GM19372 (cell line): ENCODE measurements at regions not wholly inside any gene's neighbourhood (a gene's known extent, or its start where the extent isn't known, plus 50 kb on each side); places are given as distances from the start of the nearest gene placed in this dataset.
"Not testable (repeated sequence)": the region's sequence is repeated elsewhere in the genome, so short reads cannot be mapped to it uniquely, and the experiment has no call there.

ENCODE experiments used
- ATAC-seq: cut with Tn5 transposase; IDR thresholded peaks from one replicate; pipeline ENCODE4 v1.9.1; 2021; ENCODE audit warnings: mild to moderate bottlenecking, low read depth, moderate library complexity; ENCODE audit not compliant: unreplicated experiment

DNA sequence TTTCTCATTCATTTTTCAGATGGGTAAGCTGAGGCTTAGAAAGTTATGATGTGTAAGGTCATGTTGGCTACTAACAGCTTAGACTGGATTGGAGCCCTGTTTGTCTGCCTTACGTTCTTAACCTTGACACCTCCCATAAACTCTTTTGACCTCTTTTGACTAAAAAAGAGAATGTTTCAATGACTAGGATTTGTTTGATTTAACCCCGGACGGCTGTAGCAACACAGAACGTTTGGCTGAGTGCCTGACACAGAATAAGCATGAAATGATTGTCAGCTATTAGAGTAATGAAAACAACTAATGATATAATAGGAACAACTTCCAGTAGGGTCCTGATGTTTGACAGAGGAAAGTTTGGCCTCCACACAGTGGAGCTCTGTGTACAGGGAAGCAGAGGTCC lies 83.3 kb upstream of the PDZD8 start:
- no peak for ATAC-seq

DNA sequence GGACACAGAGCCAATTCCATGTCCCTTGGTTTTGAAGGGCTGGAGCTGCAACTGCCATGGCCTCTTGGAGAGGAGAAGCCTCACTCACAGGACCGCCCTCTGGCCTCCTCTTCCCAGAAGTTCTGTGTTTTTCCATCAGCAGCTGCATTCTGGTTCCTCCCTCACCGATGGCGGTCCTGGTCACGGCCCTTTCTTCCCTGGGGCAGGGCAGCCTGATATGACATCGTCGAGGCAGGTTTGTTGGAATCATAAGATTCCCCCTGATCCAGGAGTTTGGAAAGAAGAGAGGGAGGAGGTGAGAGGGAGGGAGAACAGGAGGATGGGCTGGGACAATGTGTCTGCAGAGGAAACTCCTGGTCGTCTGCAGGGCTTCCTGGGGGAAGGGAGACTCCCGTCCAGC lies 82.7 kb upstream of the PDZD8 start:
- ATAC-seq, result no peak

DNA sequence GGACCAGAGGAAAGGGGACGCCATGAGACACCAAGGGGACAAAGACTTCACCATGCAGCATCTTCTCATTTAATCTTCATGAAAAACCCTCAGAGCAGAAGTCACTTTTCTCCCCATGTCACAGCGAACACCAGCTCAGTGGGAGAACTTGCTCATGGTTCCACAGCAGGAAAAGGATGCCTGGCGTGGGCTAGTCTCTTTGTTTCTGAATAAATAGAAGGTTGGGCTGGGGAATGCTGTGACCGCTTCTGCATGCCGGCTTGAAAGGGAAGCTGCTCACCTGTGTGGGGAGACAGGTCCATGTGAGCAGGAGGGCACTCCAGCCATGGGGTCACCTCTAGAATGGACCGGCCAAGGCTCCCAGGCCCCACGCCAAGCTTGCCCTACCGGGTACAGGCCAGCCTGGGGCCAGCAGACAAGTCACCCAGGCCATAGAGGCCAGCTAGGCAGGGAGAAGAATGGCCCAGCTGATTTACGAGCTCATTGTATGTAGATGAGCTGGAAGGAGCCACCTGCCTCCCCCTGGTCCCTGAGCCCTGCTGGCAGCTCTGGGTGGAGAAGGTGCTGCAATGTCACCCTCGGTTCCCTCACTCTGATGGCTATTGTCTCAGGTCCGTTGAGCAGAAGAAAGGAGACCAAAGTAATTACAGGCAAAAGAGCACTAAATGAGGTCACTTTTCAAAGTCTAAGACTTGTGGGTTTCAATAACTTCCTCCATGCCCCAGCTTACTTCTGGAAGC lies 82.0 kb upstream of the PDZD8 start:
- no peak for ATAC-seq

DNA sequence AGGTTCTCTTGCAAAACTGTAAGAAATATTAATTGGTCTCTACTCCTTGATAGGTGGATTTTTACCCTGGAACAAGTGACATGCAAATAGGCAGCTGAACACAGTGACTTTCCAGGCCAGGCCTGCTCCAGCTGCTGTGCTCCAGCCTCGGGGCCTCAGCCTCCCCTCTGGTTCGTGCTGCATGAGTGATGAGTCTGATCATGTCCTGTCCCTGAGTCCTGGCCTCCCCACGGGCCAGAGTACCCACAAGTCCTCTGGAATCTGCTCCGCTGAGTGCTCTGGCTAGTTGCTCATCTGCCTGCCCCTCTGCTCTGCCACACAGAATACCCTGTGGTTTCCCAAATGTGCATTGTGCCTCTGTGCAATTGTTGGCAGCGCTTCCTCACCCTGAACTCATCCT lies 80.1 kb upstream of the PDZD8 start:
- ATAC-seq, result no peak

DNA sequence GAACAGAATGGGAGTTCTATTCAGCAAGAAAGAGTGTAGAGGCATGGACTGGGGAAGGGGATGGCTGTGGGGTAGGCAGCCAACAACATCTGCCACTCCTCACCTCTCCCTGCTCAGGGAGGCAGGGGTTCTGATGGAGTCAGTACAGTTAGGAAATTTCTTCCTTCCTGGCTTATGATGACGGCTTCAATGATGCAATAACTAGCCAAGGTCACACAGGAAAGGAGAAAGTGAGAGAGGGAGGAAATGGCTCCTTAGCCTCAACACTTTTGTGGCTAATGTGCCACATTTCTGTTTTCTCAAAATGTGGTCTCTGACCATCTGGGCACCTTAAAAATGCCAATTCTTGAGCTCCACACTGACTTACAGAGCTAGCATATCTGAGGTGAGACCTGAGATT lies 79.3 kb upstream of the PDZD8 start:
- ATAC-seq, result no peak

DNA sequence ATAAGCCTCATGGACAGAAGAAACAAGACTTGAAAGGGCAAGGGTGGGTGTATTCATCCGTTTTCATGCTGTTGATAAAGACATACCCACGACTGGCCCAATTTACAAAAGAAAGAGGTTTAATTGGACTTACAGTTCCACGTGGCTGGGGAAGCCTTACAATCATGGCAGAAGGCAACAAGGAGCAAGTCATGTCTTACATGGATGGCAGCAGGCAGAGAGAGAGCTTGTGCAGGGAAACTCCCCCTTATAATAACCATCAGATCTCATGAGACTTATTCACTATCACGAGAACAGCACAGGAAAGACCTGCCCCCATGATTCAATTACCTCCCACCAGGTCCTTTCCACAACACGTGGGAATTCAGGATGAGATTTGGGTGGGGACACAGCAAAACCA lies 78.2 kb upstream of the PDZD8 start:
- not testable (repeated sequence) for ATAC-seq

DNA sequence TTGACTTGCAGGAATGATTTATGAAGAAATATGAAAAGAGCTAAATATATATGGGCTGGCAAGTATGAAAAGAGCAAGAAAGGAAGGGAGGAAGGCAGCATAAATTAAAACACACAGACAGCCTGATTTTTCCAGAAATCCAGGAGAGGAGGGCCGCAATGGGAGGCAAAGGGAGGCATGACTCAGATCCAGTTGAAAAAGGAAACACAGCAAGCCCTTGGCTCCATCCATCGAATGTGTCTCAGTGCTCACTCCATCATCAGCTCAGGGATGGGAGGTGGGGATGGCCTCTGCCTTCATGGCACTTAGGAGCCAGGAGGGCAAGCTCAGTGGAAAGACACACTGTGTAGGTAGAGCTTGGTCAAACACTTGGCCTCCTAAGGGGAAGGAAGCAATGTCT lies 75.7 kb upstream of the PDZD8 start:
- no peak for ATAC-seq

DNA sequence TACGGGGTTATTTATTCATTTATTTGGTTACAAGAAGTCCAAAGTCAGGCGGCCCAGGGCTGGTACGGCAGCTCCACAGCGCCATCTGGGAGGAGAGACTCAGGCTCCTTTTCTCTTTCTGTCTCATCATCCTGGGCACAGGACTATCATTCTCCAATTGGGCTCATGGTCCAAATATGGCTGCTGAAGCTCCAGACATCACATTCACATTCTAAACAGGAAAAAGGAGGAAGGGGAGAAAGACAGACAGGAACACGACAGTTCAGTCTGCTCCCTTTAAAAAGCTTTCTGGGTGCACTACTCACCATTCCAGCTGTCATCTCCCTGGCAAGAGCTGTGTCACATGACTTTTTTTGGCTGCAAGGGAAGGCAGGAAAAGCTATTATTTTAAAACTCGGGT lies 74.4 kb upstream of the PDZD8 start:
- ATAC-seq, result no peak

DNA sequence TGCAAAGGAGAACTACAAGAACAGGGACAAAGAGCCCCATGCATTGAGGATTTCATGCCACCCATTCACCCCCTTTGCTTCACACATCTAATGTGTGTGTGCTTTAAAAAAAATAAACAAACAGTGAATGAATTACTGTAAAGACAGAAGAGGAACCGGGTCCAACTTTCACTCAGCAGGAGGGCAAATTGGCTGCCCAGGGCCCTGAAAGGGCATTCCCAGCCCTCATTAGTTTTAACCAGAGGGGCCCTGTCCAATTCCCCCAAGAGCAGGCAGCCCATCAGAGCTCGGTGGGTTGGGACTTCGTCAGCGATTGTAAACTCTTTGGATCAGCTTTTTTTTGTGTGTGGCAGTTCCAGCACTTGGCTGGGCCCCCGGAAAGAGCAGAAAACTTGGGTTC lies 73.6 kb upstream of the PDZD8 start:
- ATAC-seq, result no peak

DNA sequence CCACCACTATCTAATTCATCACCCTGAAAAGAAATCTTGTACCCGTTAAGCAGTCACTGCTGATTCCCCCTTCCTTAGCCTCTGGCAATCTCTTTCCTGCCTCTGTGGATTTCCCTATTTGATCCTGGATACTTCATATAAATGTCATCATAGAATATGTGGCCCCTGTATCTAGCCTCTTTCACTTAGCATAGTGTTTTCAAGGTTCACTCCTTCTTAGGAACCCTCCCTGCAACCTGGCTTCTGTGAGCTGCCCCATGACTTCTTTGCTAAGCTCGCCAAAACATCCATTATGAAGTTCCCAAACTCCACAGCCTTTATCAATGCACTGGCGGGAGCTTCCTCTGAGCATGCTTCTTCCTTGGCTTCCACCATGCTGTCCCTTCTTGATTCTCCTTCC lies 70.8 kb upstream of the PDZD8 start:
- no peak for ATAC-seq

DNA sequence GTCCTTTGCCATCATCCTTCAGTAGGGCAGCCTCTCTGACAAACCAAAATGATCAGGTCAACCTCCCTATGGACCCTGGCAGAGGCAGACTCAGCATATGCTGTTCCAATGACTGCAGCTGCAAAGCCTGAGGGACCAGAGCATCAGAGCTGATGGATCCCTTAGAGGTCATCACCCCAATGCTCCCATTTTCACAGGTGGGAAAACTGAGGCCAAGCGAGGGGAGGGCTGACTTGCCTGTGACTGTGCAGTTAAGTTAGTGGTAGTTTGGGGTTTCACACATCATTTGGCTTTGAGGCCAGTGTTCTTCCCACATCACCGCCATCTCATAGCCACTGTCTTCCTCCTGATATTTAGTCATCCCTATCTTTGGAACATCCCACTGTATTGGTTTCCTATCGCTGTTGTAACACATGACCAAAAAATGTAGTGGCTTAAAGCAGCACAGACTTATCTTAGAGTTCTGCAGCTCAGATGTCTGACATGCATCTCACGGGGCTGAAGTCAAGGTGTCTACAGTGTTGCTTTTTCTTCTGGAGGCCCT lies 69.3 kb upstream of the PDZD8 start:
- ATAC-seq, result no peak

DNA sequence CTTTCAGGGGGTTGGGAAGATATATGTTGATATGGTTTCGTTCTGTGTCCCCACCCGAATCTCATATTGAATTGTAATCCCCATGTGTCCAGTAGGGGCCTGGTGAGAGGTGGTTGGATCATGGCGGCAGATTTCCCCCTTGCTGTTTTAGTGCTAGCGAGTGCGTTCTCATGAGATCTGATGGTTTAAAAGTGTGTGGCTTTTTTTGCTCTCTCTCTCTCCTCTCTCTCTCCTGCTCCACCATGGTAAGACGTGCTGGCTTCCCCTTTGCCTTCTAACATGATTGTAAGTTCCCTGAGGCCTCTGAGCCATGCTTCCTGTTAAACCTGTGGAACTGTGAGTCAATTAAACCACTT lies 68.4 kb upstream of the PDZD8 start:
- no peak for ATAC-seq

DNA sequence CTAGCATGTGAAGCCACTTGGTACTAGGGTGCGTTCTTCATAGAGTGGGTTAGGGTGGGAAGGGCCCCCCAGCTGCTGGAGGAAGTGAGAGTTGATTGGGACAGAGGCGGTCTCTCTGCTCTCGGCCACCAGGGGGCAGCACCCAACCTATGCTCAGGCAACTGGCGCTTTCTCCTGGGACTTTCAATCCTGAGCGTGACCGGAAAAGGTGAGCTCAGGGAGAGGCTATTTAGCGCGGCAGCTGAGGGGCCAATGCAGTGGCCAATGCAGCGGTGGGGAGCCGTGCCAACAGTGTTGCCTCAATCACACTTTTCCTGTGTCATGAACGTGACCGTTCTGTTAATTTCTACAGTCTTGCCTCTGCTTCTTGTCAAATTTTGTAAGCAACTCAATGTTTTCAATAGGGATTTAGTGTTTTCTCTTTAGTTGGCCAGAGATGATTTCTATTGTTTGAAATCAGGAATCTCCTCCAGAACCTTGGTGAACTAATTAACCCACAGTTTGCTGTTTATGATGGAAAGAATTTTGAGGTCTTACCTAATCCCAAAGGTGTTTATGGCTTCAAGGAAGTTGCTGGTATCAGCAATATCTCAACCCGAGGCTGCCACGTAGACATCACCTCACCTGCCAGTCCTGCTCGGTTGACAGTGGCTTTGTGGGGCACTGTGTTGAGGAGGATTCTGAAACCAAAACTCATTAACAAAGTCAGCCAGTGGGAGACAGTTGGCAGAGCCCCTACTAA lies 67.9 kb upstream of the PDZD8 start:
- ATAC-seq, result peak; percentile 75

DNA sequence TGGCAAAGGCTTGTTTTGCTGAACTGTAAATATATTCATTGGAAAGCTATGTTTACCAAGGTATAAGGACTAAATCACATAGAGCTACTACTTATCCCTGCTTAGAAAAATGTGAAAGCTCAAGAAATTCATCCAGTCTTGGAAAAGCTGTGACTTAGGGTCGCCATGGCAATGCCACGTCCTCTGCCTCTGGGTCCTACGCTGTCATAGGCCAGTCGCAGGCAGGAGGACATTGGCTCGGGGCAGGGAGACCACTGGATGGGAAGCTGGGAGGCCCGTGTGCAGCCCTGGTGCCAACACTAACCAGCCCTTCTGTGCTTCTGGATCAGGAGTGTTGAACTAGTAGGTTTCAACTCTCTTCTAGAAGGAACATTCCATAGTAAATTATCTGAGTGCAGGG lies 67.3 kb upstream of the PDZD8 start:
- peak; percentile 16 for ATAC-seq

DNA sequence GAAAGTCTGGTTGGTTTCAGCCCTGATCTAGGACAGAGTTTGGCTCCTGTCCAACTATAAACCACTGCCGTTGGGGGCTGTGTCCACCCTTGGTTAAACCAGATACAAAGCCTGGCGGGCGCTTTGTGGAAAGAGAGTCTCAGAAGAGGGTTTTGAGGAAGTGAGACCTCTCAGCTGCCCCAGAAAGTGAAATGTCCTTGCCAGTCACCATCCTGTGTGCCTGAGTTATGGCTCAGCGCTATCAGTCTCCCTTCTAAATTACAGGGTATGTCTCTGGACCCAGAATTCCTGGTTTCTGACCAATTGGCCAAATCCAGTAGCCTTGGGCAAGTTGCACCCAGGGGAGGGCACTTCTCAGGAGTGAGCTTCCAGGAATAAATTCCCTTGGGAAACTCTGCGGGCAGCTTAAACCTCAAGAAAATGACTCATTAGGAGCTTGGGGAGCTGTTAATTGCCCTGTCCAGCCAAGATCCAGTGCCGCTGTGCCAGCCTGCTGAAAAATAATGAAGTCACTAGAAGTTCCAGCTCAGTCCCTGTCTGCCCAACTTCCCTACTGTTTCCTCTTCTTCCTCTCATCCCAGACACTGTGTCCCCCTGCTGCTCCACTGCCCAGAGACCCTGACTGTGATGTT lies 66.7 kb upstream of the PDZD8 start:
- ATAC-seq, result no peak

DNA sequence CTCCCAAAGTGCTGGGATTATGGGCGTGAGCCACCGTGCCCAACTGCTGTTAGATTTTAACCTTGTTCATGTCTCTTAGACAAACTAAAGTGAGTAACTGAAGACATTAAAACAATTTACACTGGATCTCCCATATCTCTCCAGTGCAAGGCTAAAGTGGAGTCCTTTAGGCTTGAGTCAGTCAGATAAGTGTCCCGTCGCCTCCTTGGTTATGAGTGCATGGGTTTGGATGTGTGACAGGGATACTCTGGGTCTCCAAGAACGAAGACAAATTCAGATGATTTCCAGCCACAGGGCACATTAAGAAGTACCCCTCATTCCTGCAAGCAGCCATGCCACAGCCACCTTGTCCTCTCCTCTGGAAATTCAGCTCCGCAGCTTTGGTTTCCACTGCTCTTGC lies 66.1 kb upstream of the PDZD8 start:
- no peak for ATAC-seq

DNA sequence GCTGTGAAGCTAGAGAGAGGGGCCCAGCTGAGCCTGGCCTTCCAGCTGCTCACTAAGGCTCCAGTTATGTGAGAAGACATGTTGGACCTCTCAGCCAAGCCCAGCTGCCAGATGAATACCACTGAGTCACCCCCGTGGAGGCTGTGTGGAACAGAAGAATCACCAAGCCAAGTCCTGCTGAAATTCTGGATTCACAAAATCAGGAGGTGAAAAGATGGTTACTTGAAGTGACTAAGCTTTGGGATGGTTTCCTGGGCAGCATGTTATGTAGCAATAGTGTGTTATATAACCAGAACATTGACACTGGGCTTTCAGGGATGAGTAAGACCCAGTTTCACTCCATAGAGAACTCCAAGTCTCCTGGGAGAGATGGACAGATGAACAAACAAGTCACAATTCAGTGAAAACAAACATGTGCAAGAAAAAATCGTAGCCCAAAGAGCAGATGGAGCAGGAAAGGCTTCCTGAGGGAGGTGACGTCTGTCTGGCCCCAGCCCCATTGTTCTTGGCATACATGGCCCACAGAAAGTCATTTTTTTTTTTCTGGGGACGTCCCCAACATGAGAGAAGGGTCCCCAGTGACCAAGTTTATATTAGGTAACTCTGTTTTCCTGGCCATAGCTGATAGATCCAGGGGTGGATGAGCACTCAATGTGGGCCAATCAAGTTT lies 64.1 kb upstream of the PDZD8 start:
- ATAC-seq, result no peak

DNA sequence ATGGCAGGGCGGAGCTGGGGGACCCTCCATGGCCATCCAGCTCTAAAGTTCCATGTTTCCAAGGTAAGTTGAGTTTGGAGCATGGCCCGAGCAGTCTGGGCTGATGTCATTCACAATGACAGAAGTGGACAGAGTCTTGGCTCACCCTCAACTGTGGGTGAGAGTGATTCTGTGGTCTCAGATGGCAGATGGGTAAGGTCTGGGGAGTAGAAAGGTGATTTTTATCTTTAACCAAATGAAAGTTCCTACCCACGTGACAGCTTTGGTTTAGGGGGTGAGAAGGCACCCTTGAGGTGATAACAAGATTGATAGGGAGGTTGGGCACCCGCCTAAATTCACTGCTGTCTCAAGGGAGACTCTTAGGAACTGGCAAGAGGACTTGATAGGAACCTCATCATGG lies 57.6 kb upstream of the PDZD8 start:
- ATAC-seq, result no peak

DNA sequence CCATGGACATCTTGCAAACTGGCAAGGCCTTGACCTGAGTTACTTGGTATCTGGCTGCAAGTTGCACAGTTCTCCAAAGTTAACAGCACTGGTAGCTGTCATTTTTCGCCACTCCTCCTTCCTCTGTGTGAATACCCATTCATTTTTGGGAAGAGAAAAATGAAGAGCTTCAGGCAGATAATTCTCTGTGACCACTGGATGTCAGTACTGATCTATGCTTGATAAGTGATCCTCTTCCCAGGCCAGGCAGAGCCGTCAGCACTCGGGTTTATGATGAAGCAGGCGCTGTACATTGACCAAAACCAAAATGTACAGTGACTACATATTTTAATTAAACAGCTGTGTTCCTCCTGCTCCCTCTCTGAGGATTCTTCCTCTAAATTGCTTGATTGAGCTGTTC lies 55.9 kb upstream of the PDZD8 start:
- no peak for ATAC-seq

DNA sequence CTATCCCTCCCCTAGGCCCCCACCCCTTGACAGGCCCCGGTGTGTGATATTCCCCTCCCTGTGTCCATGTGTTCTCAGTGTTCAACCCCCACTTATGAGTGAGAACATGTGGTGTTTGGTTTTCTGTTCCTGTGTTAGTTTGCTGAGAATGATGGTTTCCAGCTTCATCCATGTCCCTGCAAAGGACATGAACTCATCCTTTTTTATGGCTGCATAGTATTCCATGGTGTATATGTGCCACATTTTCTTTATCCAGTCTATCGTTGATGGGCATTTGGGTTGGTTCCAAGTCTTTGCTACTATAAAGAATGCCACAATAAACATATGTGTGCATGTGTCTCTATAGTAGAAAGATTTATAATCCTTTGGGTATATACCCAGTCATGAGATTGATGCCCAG lies 55.3 kb upstream of the PDZD8 start:
- ATAC-seq, result not testable (repeated sequence)

DNA sequence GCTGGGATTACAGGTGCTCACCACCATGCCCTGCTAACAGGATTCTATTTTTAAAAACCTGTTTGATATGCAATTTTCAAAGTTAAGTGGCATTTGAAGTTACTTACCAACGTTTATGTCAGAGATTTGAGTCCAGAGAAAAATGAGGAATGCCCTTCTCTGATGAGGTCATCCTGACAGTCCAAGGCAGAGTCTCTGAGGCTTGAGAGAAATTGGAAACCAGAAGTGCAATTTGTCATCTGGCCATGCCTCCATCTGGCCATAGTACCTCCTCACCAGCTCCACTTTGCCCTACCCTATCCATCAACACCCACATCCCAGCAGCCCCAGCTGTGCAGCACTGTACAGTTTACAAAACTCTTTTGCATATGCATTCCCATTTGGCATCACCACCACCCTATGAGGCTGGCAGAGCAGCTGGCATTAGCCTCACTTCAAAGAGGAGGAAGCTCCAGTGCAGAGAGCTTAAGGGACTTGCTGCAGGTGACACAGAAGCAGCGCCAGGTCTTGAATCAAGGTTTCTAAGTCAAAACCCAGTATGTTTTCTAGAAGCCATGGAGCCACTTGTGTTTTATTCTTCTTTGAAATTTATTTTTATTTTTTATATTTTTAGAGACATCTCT lies 54.5 kb upstream of the PDZD8 start:
- ATAC-seq, result no peak
